Activated T-helper 9 cell treated with anti-CD3 and anti-CD28 coated beads, Interleukin-2, amount 50 U/mL, for 16 hours (primary cell): ENCODE measurements at regions not wholly inside any gene's neighbourhood (a gene's known extent, or its start where the extent isn't known, plus 50 kb on each side); places are given as distances from the start of the nearest gene placed in this dataset.
"Not testable (repeated sequence)": the region's sequence is repeated elsewhere in the genome, so short reads cannot be mapped to it uniquely, and the experiment has no call there.

Experiments used
- DNase-seq: peaks from one replicate; pipeline ENCODE4 v3.0.0-alpha.2; 2020; ENCODE audit warnings: low read depth

GRCh38 chr2:40690525-40690924 lies 238.6 kb upstream of the SLC8A1 start:
- no peak for DNase-seq

DNA sequence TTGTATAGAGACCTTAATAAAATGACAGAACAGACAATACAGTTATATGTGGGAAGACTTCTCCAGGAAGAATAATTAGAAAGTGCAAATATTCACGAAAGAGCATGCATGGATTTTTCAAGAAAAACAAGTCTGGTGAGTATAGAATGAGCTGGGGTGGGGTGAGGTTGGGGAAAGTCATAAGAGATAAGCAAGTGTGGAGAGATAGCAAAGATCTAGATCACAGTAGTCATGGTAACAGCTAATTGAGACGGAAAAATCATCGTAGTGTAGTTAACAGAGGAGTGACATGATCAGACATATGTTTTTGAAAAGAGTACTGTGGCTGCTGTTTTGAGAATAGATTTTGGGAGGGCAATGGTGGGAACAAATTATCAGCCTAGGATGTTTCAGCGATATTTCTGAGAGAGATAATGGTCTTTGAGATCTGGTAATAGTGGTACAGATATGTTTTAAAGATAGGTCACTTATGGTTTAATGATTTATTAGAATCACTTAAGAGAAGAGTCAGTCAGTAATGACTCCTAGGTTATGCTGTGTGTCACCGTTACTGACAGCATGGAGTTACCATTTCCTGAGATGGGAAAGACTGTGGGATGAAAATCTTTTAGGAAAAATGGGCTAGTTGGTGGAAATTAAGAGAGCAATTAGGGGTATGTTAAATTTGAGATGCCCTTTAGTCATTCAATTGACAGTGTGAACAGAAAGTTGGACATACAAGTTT lies 248.5 kb upstream of the SLC8A1 start:
- no peak for DNase-seq

DNA sequence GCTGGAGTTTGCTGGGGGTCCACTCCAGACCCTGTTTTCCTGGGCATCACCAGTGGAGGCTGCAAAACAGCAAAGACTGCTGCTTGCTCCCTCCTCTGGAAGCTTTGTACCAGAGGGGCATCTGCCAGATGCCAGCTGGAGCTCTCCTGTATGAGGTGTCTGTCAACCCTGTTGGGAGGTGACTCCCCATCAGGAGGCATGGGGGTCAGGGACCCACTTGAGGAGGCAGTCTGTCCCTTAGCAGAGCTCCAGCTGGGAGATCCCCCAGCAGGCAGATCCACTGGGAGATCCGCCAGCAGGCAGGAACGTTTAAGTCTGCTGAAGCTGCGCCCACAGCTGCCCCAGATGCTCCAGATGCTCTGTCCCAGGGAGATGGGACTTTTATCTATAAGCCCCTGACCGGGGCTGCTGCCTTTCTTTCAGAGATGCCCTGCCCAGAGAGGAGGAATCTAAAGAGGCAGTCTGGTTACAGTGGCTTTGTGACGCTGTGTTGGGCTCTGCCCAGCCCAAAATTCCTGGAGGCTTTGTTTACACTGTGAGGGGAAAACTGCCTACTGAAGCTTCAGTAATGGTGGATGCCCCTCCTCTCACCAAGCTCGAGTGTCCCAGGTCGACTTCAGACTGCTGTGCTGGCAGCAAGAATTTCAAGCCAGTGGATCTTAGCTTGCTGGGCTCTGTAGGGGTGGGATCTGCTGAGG lies 260.5 kb upstream of the SLC8A1 start:
- not testable (repeated sequence) for DNase-seq

DNA sequence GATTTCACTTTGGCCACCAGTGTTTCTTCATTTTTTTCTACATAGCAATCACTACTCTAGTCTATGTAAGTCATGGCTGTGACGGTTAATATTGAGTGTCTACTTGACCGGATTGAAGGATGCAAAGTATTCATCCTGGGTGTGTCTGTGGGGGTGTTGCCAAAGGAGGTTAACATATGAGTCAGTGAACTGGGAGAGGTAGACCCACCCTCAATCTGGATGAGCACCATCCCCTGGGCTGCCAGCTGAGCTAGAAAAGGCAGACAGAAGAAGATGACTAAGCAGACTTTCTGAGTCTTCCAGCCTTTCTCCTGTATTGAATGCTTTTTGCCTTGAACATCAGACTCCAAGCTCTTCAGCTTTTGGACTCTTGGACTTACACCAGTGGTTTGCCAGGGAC lies 265.0 kb upstream of the SLC8A1 start:
- no peak for DNase-seq

DNA sequence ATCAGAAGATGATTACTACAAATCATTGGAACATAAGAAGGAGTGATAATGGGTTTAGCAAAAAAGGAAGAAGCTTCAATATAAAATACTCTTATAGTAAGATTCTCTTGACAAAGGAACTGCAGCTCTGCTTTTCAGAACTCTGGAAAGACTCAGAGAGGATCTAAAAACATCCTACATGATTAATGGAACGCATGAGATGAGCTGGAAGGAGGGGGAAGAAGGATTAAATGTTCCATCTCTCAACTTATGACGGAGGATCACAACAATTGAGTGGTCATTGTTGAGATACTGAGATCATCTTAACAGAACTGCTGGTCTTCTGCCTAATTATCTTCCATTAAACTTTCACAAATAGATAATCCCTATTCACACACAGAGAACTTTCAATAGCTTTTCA lies 267.5 kb upstream of the SLC8A1 start:
- DNase-seq = no peak

DNA sequence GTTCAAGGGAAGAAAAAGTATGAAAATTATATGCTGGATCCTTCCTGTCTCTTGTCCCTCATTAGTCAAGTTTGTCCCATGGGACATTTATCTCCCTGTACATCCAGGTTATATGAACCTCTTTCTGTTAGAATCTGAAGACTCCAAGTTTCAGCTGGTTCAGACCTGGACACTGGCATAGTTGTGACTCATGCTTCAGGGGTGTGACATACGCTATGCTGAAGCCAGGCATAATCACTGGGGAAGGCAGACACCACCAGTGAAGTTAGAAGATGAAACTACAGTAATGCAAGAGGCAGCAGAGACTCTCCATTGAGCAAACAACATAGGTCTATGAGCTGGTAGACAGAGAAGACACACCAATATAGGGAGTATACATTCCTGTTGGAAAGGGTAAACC lies 269.7 kb upstream of the SLC8A1 start:
- DNase-seq = no peak

- no peak for DNase-seq
Observed at GRCh38 chr2:40723194-40723593, 271.3 kb upstream of the SLC8A1 start.

- DNase-seq = no peak
Observed at GRCh38 chr2:40725040-40725439, 273.1 kb upstream of the SLC8A1 start.

GRCh38 chr2:40725950-40726349 lies 274.1 kb upstream of the SLC8A1 start:
- DNase-seq = no peak

DNA sequence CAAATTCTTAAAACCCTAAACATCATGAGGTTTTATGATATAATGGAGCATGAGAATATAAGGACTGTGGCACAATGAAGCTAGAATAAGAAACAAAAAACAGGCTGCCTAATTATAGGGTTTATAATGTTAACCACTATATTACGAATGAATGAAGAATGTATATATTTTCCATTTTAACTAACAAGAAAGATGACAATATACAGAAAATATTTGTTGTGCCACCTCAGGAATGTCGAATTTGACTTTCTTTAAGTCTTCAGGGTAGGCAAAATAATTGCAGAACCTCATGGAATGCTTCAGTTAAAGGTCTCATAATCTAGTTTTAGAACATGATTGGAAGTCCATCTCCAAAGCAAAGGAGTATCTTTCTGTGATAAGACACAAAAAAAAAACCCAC lies 282.9 kb upstream of the SLC8A1 start:
- DNase-seq = no peak

DNA sequence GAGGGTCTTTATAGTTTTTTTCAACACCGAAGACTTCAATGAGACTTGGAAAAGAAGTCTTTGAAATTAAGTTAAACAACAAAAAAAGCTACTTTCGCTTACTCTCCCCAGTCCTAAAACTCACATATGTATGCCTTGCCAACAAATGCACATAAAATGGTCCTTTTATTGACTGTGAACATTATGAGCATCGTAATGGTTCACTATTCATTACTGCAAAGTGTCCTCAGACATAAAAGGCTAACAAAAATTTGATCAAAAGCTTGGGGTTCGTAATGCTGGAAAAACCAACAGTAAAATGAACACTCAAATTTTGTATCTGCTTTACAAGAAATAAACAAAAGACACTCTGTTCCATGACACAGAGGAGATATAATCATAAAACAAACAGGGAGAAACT lies 285.3 kb upstream of the SLC8A1 start:
- no peak for DNase-seq

- DNase-seq = no peak
Observed at GRCh38 chr2:40740419-40740818, 288.5 kb upstream of the SLC8A1 start.

DNA sequence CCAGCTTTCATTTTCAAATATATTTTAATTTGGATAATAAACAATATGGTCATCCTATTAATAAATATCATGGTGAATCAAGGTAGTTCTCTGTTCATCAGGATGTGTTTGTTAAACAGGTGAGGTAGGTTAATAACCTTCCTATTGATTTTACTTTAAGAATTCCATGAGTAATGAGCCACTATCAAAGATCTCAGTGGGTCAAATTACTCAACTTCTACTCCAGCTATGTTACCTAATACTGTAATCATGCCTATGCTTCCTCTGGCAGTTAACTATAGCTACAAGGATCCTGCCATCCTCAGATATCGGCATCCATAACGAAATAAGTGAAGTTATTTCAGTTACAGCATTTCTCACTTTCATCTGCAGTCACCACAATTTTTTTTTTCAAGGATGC lies 289.6 kb upstream of the SLC8A1 start:
- DNase-seq = no peak

DNA sequence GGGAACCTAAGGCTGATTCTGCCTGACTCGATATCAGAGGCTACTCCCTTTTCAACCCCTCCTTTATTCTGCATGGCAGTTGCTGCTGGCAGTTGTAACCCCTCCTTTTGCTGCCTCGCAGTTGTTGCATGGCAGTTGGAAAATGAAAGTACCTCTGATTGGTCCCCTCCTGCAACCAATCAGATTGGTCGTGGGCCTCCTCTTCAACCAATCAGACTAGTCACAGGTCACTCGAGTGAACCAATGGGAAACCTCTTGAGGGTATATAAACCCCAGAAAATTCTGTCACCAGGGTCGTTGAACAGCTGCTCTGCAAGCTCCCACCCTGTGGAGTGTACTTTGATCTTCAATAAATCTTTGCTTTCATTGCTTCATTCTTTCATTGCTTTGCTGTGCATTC lies 294.3 kb upstream of the SLC8A1 start:
- no peak for DNase-seq

GRCh38 chr2:40751981-40752380 lies 300.1 kb upstream of the SLC8A1 start:
- no peak for DNase-seq

DNA sequence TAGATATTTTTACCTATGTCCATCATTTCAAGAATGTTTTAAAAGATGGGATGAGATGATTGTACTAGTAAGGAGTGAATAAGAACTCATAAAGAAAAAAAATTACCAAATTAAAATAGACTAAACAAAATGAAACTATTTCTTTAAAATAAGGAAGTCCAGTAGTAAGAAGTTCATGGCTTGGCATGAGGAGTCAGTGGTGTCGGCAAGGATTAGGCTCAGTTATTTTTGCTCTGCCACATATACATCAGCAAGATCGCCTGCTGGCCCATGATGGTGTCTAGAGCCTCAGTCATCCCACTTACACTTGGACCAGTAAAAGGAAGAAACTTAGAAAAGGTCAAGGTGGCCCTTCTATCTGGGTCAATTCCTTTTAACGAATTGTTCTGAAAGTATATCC lies 300.9 kb upstream of the SLC8A1 start:
- no peak for DNase-seq

- DNase-seq = no peak
Observed at GRCh38 chr2:40754912-40755311, 303.0 kb upstream of the SLC8A1 start.

- DNase-seq = no peak
Observed at GRCh38 chr2:40758401-40759155, 306.7 kb upstream of the SLC8A1 start.

- no peak for DNase-seq
Observed at GRCh38 chr2:40760071-40760666, 308.3 kb upstream of the SLC8A1 start.

DNA sequence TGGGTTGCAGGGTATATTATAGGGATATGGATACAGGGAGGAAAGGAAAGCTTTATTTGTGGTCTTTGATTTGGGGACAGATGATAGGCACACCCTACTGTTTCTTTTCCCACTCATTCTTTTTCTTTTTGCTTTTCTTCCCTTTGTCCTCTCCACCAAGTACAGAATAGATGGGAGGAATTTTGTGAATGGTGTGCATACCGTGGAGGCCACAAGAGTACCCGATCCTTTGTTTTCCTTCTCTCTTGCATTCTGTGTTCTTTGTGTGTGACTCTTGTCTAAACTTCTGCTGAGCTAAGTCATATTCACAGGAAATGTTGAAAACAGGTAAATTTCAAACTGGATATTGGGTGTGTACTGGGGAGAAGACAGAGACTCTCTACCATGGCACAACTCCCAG lies 321.4 kb upstream of the SLC8A1 start:
- DNase-seq = no peak

- DNase-seq = no peak
Observed at GRCh38 chr2:40783704-40784103, 331.8 kb upstream of the SLC8A1 start.

- DNase-seq = no peak
Observed at GRCh38 chr2:40786636-40787035, 334.7 kb upstream of the SLC8A1 start.

- DNase-seq = no peak
Observed at GRCh38 chr2:40797120-40797519, 345.2 kb upstream of the SLC8A1 start.
